ENCODE measurements at regions not wholly inside any gene's neighbourhood (a gene's known extent, or its start where the extent isn't known, plus 50 kb on each side); places are given as distances from the start of the nearest gene placed in this dataset.

DNA sequence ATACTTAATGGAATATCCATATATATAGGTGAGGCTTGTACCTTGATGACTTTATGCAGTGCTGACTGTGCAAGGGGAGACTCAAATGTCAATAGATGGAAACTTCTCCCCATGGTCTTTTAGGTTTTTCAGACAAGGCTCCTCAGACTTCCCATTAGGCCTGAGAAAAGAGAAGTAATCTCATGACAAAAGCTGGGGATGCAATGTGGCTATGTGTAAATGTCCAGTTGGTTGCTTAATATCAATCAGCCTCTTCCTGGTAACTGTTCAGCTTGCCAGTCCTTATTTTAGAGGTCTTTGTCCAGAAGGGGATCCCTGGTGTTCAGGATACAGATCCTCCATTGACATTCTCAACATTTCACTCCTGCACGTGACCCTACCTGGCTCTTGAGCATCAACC, 621.1 kb upstream of the CDH18 start:
- no peaks in the 10 kb centered on the region for H3F3A ChIP-seq (ENCODE audit: insufficient read depth)
- no peaks in the 10 kb centered on the region for H3K79me2 ChIP-seq (ENCODE audit: insufficient read depth)
- no peaks in the 10 kb centered on the region for H3K9me2 ChIP-seq (ENCODE audit: insufficient read depth)
- in situ Hi-C loops (cut with MboI) = no loop called here
- no peak overlapping the region for H3K27ac ChIP-seq
- 0% methylated on average over 1 of the region's 1 CpG for WGBS, 2 experiments (ENCODE audit: low coverage in 1 of 2, low lambda C conversion rate in 2 of 2, missing lambda C conversion rate in 2 of 2)
- H3K4me1 ChIP-seq (ENCODE audit: insufficient read depth) = no peaks in the 10 kb centered on the region
- no peak overlapping the region for H3K9ac ChIP-seq
- DNase-seq = no peak
- TF ChIP-seq EZH2phosphoT487 (IDR thresholded peaks at IDR 0.05; ENCODE audit: insufficient read depth, low read depth) (no peak), EZH2 (IDR thresholded peaks at IDR 0.05; ENCODE audit: insufficient read depth, poor library complexity, severe bottlenecking) (no peak)
- no peaks in the 10 kb centered on the region for H3K36me3 ChIP-seq (ENCODE audit: low read depth)
- no peak overlapping the region for H3K4me2 ChIP-seq (ENCODE audit: unreplicated experiment)
- no peak overlapping the region for H2AFZ ChIP-seq
- H4K20me1 ChIP-seq (ENCODE audit: insufficient read depth) = no peaks in the 10 kb centered on the region
- H3K27me3 ChIP-seq (replicated peaks; ENCODE audit: insufficient read depth) = no peaks in the 10 kb centered on the region
- H3K4me3 ChIP-seq = no peak overlapping the region
- no peaks in the 10 kb centered on the region for H3K9me3 ChIP-seq (ENCODE audit: low read depth)

- no peak overlapping the region for H3K9ac ChIP-seq
- in situ Hi-C loops (cut with MboI) = no loop called here
- no peak overlapping the region for H3K27ac ChIP-seq
- no peak overlapping the region for H2AFZ ChIP-seq
- H3K9me3 ChIP-seq (ENCODE audit: low read depth) = no peaks in the 10 kb centered on the region
- no peaks in the 10 kb centered on the region for H3K4me1 ChIP-seq (ENCODE audit: insufficient read depth)
- H3K79me2 ChIP-seq (ENCODE audit: insufficient read depth) = no peaks in the 10 kb centered on the region
- DNase-seq = no peak
- TF ChIP-seq EZH2 (IDR thresholded peaks at IDR 0.05; ENCODE audit: insufficient read depth, poor library complexity, severe bottlenecking) (no peak), EZH2phosphoT487 (IDR thresholded peaks at IDR 0.05; ENCODE audit: insufficient read depth, low read depth) (no peak)
- no peak overlapping the region for H3K4me2 ChIP-seq (ENCODE audit: unreplicated experiment)
- no peaks in the 10 kb centered on the region for H3K9me2 ChIP-seq (ENCODE audit: insufficient read depth)
- H3K36me3 ChIP-seq (ENCODE audit: low read depth) = no peaks in the 10 kb centered on the region
- no peaks in the 10 kb centered on the region for H3K27me3 ChIP-seq (replicated peaks; ENCODE audit: insufficient read depth)
- no peak overlapping the region for H3K4me3 ChIP-seq
- no peaks in the 10 kb centered on the region for H4K20me1 ChIP-seq (ENCODE audit: insufficient read depth)
- H3F3A ChIP-seq (ENCODE audit: insufficient read depth) = no peaks in the 10 kb centered on the region
Observed at GRCh38 chr5:20608567-20608966, 620.6 kb upstream of the CDH18 start.

DNA sequence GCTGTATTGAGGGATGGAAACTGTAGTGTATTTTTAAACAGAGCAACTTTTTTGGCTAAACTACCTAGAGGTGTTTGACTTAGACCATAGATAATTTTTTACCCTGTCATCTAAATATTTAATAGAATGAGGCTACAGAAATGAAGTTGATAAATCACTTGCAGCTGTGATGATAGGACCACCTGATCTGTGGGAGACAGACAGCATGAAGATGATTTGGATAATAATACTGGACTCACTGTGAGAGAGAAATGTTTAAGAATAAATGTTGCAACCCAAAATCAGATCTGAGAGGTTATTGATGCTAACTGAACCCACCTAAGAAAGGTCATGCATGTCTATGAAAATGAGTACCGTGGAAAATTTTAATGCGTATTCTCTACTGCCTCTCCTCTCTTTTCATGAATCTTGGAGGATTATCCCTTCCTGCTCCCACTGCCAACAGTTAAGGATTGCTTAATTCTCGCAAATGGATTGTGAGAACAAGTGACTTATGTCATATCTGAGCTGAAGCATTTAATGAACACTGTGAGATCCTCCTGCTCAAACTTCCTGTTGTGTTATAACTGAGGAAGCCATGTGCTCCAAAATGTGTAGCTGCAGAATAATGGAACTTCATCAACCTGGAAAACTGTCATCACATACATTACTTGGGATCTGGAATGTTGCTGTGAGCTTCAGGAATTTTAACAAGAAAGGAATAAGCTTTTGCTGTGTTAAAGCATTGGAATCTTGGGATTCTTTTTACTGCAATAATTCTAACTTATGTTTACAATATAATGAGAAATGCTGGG, 617.9 kb upstream of the CDH18 start:
- Histone ChIP-seq H2AFZ (no peak overlapping the region), H3K9me2 (ENCODE audit: insufficient read depth) (no peaks in the 10 kb centered on the region), H3K27me3 (replicated peaks; ENCODE audit: insufficient read depth) (no peaks in the 10 kb centered on the region), H3K79me2 (ENCODE audit: insufficient read depth) (no peaks in the 10 kb centered on the region), H3K27ac (no peak overlapping the region), H3K4me3 (no peak overlapping the region), H3F3A (ENCODE audit: insufficient read depth) (no peaks in the 10 kb centered on the region), H3K4me1 (ENCODE audit: insufficient read depth) (no peaks in the 10 kb centered on the region), H3K9ac (no peak overlapping the region), H4K20me1 (ENCODE audit: insufficient read depth) (no peaks in the 10 kb centered on the region), H3K36me3 (ENCODE audit: low read depth) (no peaks in the 10 kb centered on the region), H3K9me3 (ENCODE audit: low read depth) (no peaks in the 10 kb centered on the region), H3K4me2 (ENCODE audit: unreplicated experiment) (no peak overlapping the region)
- no peak for DNase-seq
- in situ Hi-C loops (cut with MboI) = no loop called here
- no peak for TF ChIP-seq EZH2 (IDR thresholded peaks at IDR 0.05; ENCODE audit: insufficient read depth, poor library complexity, severe bottlenecking)
- TF ChIP-seq EZH2phosphoT487 (IDR thresholded peaks at IDR 0.05; ENCODE audit: insufficient read depth, low read depth) = no peak
- 37 to 38% methylated on average over 3 of the region's 3 CpGs for WGBS, 2 experiments (ENCODE audit: low coverage in 1 of 2, low lambda C conversion rate in 2 of 2, missing lambda C conversion rate in 2 of 2)

GRCh38 chr5:20604992-20605391, 617.0 kb upstream of the CDH18 start:
- no peak for DNase-seq
- Histone ChIP-seq H2AFZ (no peak overlapping the region), H3K9me3 (ENCODE audit: low read depth) (no peaks in the 10 kb centered on the region), H3F3A (ENCODE audit: insufficient read depth) (no peaks in the 10 kb centered on the region), H3K4me1 (ENCODE audit: insufficient read depth) (no peaks in the 10 kb centered on the region), H3K79me2 (ENCODE audit: insufficient read depth) (no peaks in the 10 kb centered on the region), H4K20me1 (ENCODE audit: insufficient read depth) (no peaks in the 10 kb centered on the region), H3K36me3 (ENCODE audit: low read depth) (no peaks in the 10 kb centered on the region), H3K27me3 (replicated peaks; ENCODE audit: insufficient read depth) (no peaks in the 10 kb centered on the region), H3K4me2 (ENCODE audit: unreplicated experiment) (no peak overlapping the region), H3K4me3 (no peak overlapping the region), H3K9ac (no peak overlapping the region), H3K27ac (no peak overlapping the region), H3K9me2 (ENCODE audit: insufficient read depth) (no peaks in the 10 kb centered on the region)
- WGBS, 2 experiments (ENCODE audit: low coverage in 1 of 2, low lambda C conversion rate in 2 of 2, missing lambda C conversion rate in 2 of 2) = 40 to 56% methylated on average over 7 to 8 of the region's 8 CpGs
- in situ Hi-C loops (cut with MboI) = no loop called here
- TF ChIP-seq EZH2 (IDR thresholded peaks at IDR 0.05; ENCODE audit: insufficient read depth, poor library complexity, severe bottlenecking) (no peak), EZH2phosphoT487 (IDR thresholded peaks at IDR 0.05; ENCODE audit: insufficient read depth, low read depth) (no peak)
